Spleen (tissue), 11 donors: ENCODE measurements at regions not wholly inside any gene's neighbourhood (a gene's known extent, or its start where the extent isn't known, plus 50 kb on each side); places are given as distances from the start of the nearest gene placed in this dataset.

Experiments
- DNase-seq: peaks from one replicate; pipeline ENCODE4 v3.0.0-alpha.2; 2020
- H3K27ac ChIP-seq, 8 donors: fragments of 200-600 bp; sonication (generic) in 7 of 8; 1 replicate in 4 of 8; 2 replicates in 4 of 8; pipeline versions ENCODE4 v1.5.0 to v1.8.0; 2016 to 2021; ENCODE audit warnings: inconsistent platforms in 4 of 8, mild to moderate bottlenecking in 4 of 8, moderate library complexity in 1 of 8
- H3K27me3 ChIP-seq, 7 donors: fragments of 200-600 bp; sonication (generic) in 6 of 7; replicated peaks in 1 of 7; 1 replicate in 4 of 7; 2 replicates in 3 of 7; pipeline versions ENCODE4 v1.5.0 to v1.8.0; 2016 to 2021; ENCODE audit warnings: inconsistent platforms in 3 of 7, mild to moderate bottlenecking in 1 of 7
- H3K36me3 ChIP-seq, 6 donors: fragments of 200-600 bp; sonication (generic) in 5 of 6; 1 replicate in 4 of 6; 2 replicates in 2 of 6; pipeline versions ENCODE4 v1.5.0 to v1.8.0; 2016 to 2021; ENCODE audit warnings: inconsistent platforms in 2 of 6
- H3K4me1 ChIP-seq, 6 donors: fragments of 200-600 bp; sonication (generic) in 5 of 6; 1 replicate in 3 of 6; 2 replicates in 3 of 6; pipeline versions ENCODE4 v1.5.0 to v1.8.0; 2016 to 2021; ENCODE audit warnings: inconsistent platforms in 3 of 6
- H3K4me3 ChIP-seq, 8 donors: fragments of 200-600 bp; sonication (generic) in 7 of 8; 1 replicate in 4 of 8; 2 replicates in 4 of 8; pipeline versions ENCODE4 v1.5.0 to v1.8.0; 2016 to 2021; ENCODE audit warnings: inconsistent platforms in 4 of 8, mild to moderate bottlenecking in 4 of 8, moderate library complexity in 2 of 8
- H3K9me3 ChIP-seq, 8 donors: fragments of 200-600 bp; sonication (generic) in 7 of 8; 1 replicate in 4 of 8; 2 replicates in 4 of 8; pipeline versions ENCODE4 v1.5.0 to v1.8.0; 2016 to 2021; ENCODE audit warnings: inconsistent platforms in 4 of 8
- CTCF ChIP-seq, 11 experiments: fragments of 200-600 bp in 7 of 11; fragments of 450-650 bp in 4 of 11; sonication (generic) in 4 of 11; IDR thresholded peaks in 8 of 11; conservative IDR thresholded peaks in 3 of 11; 1 replicate in 7 of 11; 2 replicates in 4 of 11; pipeline versions ENCODE4 v1.4.0 to v1.8.0; 2016 to 2021; ENCODE audit warnings: antibody characterized with exemption in 11 of 11, inconsistent platforms in 4 of 11, mild to moderate bottlenecking in 1 of 11
- POLR2A ChIP-seq, 3 donors: fragments of 450-650 bp; IDR thresholded peaks; one replicate each; pipeline ENCODE4 v1.5.1; 2017; ENCODE audit warnings: antibody characterized with exemption in 3 of 3, mild to moderate bottlenecking in 1 of 3
- POLR2AphosphoS5 ChIP-seq, 3 donors: sonication (generic); formaldehyde crosslinking; IDR thresholded peaks; one replicate each; pipeline ENCODE4 v1.5.1; 2017; ENCODE audit warnings: antibody characterized with exemption in 3 of 3
- WGBS, 5 donors: extraction: QIAGEN DNeasy Blood & Tissue Kit in 3 of 5; methylation state at CpG; one replicate each; pipeline versions ENCODE4 v1.1.5 to v1.1.7; 2013 to 2018; 5-methylcytosine and 5-hydroxymethylcytosine counted together
- intact Hi-C: fragments of 100-400 bp; cut with DNase I; formaldehyde crosslinking; loops from one replicate; pipeline ENCODE4 v1.15.0; 2023; ENCODE audit warnings: low total_unique reads
- donor health status: healthy with polysubstance abuse.
- donor health status: DM: no; HTN: no; CAD: no; lungs with moderate emphysema.
- donor health status: DM: no; HTN: no; CAD: no.
- donor health status: Bipolar disorder and iron deficiency.
- donor health status: healthy.
- donor health status: DM: no; HTN: no; CAD: no.
- donor health status: DM: yes; HTN: yes; CAD: no.

GRCh38 chr11:42112866-42113265 is 653.4 kb upstream of the LRRC4C start:
- TF ChIP-seq POLR2A (IDR thresholded peaks at IDR 0.05) (no peak), POLR2AphosphoS5 (IDR thresholded peaks at IDR 0.05) (no peak), CTCF (IDR thresholded peaks at IDR 0.05 in 8 of 11, conservative IDR thresholded peaks at IDR 0.05 in 3 of 11) (no peak)
- intact Hi-C loops: no loop called here

GRCh38 chr11:42114927-42115326 is 655.5 kb upstream of the LRRC4C start:
- 36 to 58% (median 46%) methylated on average over 1 of the region's 1 CpG for WGBS, 5 donors
- no peak overlapping the region for H3K4me3 ChIP-seq
- no peaks in the 10 kb centered on the region for H3K4me1 ChIP-seq
- TF ChIP-seq POLR2A (IDR thresholded peaks at IDR 0.05): no peak
- TF ChIP-seq CTCF (IDR thresholded peaks at IDR 0.05 in 8 of 11, conservative IDR thresholded peaks at IDR 0.05 in 3 of 11): no peak
- TF ChIP-seq POLR2AphosphoS5 (IDR thresholded peaks at IDR 0.05): no peak
- intact Hi-C loops: no loop called here
- H3K27me3 ChIP-seq: no peaks in the 10 kb centered on the region
- no peaks in the 10 kb centered on the region for H3K36me3 ChIP-seq
- H3K9me3 ChIP-seq: peaks cover 0 to 4% (median 0%) of the 10 kb centered on the region in 8 donors
- no peak overlapping the region for H3K27ac ChIP-seq
- no peak for DNase-seq

More at GRCh38 chr11:42112866-42113265, 653.4 kb upstream of the LRRC4C start:
- Histone ChIP-seq H3K36me3 (no peaks in the 10 kb centered on the region), H3K9me3 (peaks cover 0 to 4% (median 0%) of the 10 kb centered on the region in 8 donors), H3K4me1 (no peaks in the 10 kb centered on the region), H3K27me3 (no peaks in the 10 kb centered on the region), H3K27ac (no peak overlapping the region), H3K4me3 (no peak overlapping the region)
- WGBS, 5 donors: 64 to 84% (median 69%) methylated on average over 1 of the region's 1 CpG
- DNase-seq: no peak

- Histone ChIP-seq H3K27me3 (no peaks in the 10 kb centered on the region), H3K9me3 (peaks cover 0 to 18% (median 3%) of the 10 kb centered on the region in 8 donors), H3K4me3 (no peak overlapping the region), H3K27ac (no peak overlapping the region), H3K4me1 (no peaks in the 10 kb centered on the region), H3K36me3 (no peaks in the 10 kb centered on the region)
- WGBS, 5 donors: 82 to 90% (median 86%) methylated on average over 1 of the region's 1 CpG
- no peak for DNase-seq
- no peak for TF ChIP-seq POLR2AphosphoS5 (IDR thresholded peaks at IDR 0.05)
- TF ChIP-seq CTCF (IDR thresholded peaks at IDR 0.05 in 8 of 11, conservative IDR thresholded peaks at IDR 0.05 in 3 of 11): no peak
- TF ChIP-seq POLR2A (IDR thresholded peaks at IDR 0.05): no peak
- intact Hi-C loops: no loop called here
Measured at GRCh38 chr11:42138454-42138853, 679.0 kb upstream of the LRRC4C start.

GRCh38 chr11:42145311-42145710 is 685.9 kb upstream of the LRRC4C start:
- Histone ChIP-seq H3K4me3 (no peak overlapping the region), H3K27me3 (no peaks in the 10 kb centered on the region), H3K9me3 (peaks cover 0 to 47% (median 29%) of the 10 kb centered on the region in 8 donors), H3K4me1 (no peaks in the 10 kb centered on the region), H3K36me3 (no peaks in the 10 kb centered on the region), H3K27ac (no peak overlapping the region)
- DNase-seq: no peak
- TF ChIP-seq CTCF (IDR thresholded peaks at IDR 0.05 in 8 of 11, conservative IDR thresholded peaks at IDR 0.05 in 3 of 11) (no peak), POLR2AphosphoS5 (IDR thresholded peaks at IDR 0.05) (no peak), POLR2A (IDR thresholded peaks at IDR 0.05) (no peak)
- intact Hi-C loops: no loop called here
